ENCODE measurements at regions not wholly inside any gene's neighbourhood (a gene's known extent, or its start where the extent isn't known, plus 50 kb on each side); places are given as distances from the start of the nearest gene placed in this dataset.
A peak's percentile ranks its signal among the peaks of the same experiment; 100 is the strongest.

- Histone ChIP-seq H3K27ac (ENCODE audit: low read depth, low read length) (peak overlapping the region; percentile 35), H3K36me3 (ENCODE audit: control insufficient read depth, insufficient read depth, low read length) (no peaks in the 10 kb centered on the region), H3K9me3 (ENCODE audit: control insufficient read depth, insufficient read depth, low read length) (peaks cover 46% of the 10 kb centered on the region), H3K4me1 (ENCODE audit: control insufficient read depth, insufficient read depth, low read length) (no peaks in the 10 kb centered on the region), H3K9ac (ENCODE audit: low read depth, low read length) (no peak overlapping the region), H3K27me3 (ENCODE audit: control insufficient read depth, insufficient read depth, low read length) (no peaks in the 10 kb centered on the region), H3K4me3 (ENCODE audit: low read depth, low read length) (no peak overlapping the region)
Observed at GRCh38 chr3:96169111-96169766, 645.2 kb upstream of the EPHA6 start.

- Histone ChIP-seq H3K4me3 (ENCODE audit: low read depth, low read length) (no peak overlapping the region; the same call in 1 of the 2 replicates), H3K36me3 (ENCODE audit: control insufficient read depth, insufficient read depth, low read length) (no peaks in the 10 kb centered on the region), H3K4me1 (ENCODE audit: control insufficient read depth, insufficient read depth, low read length) (no peaks in the 10 kb centered on the region), H3K9me3 (ENCODE audit: control insufficient read depth, insufficient read depth, low read length) (peaks cover 59% of the 10 kb centered on the region), H3K27ac (ENCODE audit: low read depth, low read length) (no peak overlapping the region), H3K9ac (ENCODE audit: low read depth, low read length) (no peak overlapping the region), H3K27me3 (ENCODE audit: control insufficient read depth, insufficient read depth, low read length) (no peaks in the 10 kb centered on the region)
Observed at GRCh38 chr3:96172917-96173316, 641.5 kb upstream of the EPHA6 start.

- Histone ChIP-seq H3K36me3 (ENCODE audit: control insufficient read depth, insufficient read depth, low read length) (no peaks in the 10 kb centered on the region), H3K27me3 (ENCODE audit: control insufficient read depth, insufficient read depth, low read length) (no peaks in the 10 kb centered on the region), H3K4me3 (ENCODE audit: low read depth, low read length) (no peak overlapping the region), H3K9ac (ENCODE audit: low read depth, low read length) (no peak overlapping the region), H3K9me3 (ENCODE audit: control insufficient read depth, insufficient read depth, low read length) (peaks cover 36% of the 10 kb centered on the region), H3K27ac (ENCODE audit: low read depth, low read length) (no peak overlapping the region), H3K4me1 (ENCODE audit: control insufficient read depth, insufficient read depth, low read length) (no peaks in the 10 kb centered on the region)
Observed at GRCh38 chr3:96175500-96175899, 638.9 kb upstream of the EPHA6 start.

GRCh38 chr3:96182756-96183155 lies 631.6 kb upstream of the EPHA6 start:
- Histone ChIP-seq H3K9me3 (ENCODE audit: control insufficient read depth, insufficient read depth, low read length) (no peaks in the 10 kb centered on the region; the same call in 1 of the 2 replicates), H3K27ac (ENCODE audit: low read depth, low read length) (no peak overlapping the region), H3K9ac (ENCODE audit: low read depth, low read length) (no peak overlapping the region), H3K4me3 (ENCODE audit: low read depth, low read length) (no peak overlapping the region), H3K4me1 (ENCODE audit: control insufficient read depth, insufficient read depth, low read length) (no peaks in the 10 kb centered on the region), H3K27me3 (ENCODE audit: control insufficient read depth, insufficient read depth, low read length) (no peaks in the 10 kb centered on the region), H3K36me3 (ENCODE audit: control insufficient read depth, insufficient read depth, low read length) (no peaks in the 10 kb centered on the region)

GRCh38 chr3:96183871-96184270 lies 630.5 kb upstream of the EPHA6 start:
- Histone ChIP-seq H3K9me3 (ENCODE audit: control insufficient read depth, insufficient read depth, low read length) (peaks cover 1% of the 10 kb centered on the region), H3K27me3 (ENCODE audit: control insufficient read depth, insufficient read depth, low read length) (no peaks in the 10 kb centered on the region), H3K4me3 (ENCODE audit: low read depth, low read length) (no peak overlapping the region), H3K27ac (ENCODE audit: low read depth, low read length) (no peak overlapping the region), H3K36me3 (ENCODE audit: control insufficient read depth, insufficient read depth, low read length) (no peaks in the 10 kb centered on the region), H3K9ac (ENCODE audit: low read depth, low read length) (no peak overlapping the region), H3K4me1 (ENCODE audit: control insufficient read depth, insufficient read depth, low read length) (no peaks in the 10 kb centered on the region)

- no peaks in the 10 kb centered on the region for H3K27me3 ChIP-seq (ENCODE audit: control insufficient read depth, insufficient read depth, low read length)
- no peak overlapping the region for H3K9ac ChIP-seq (ENCODE audit: low read depth, low read length)
- H3K36me3 ChIP-seq (ENCODE audit: control insufficient read depth, insufficient read depth, low read length): no peaks in the 10 kb centered on the region
- H3K4me3 ChIP-seq (ENCODE audit: low read depth, low read length): no peak overlapping the region
- no peak overlapping the region for H3K27ac ChIP-seq (ENCODE audit: low read depth, low read length)
- H3K4me1 ChIP-seq (ENCODE audit: control insufficient read depth, insufficient read depth, low read length): no peaks in the 10 kb centered on the region
- peaks cover 14% of the 10 kb centered on the region for H3K9me3 ChIP-seq (ENCODE audit: control insufficient read depth, insufficient read depth, low read length)
Observed at GRCh38 chr3:96190024-96190616, 624.3 kb upstream of the EPHA6 start.

- Histone ChIP-seq H3K9me3 (ENCODE audit: control insufficient read depth, insufficient read depth, low read length) (peaks cover 14% of the 10 kb centered on the region), H3K27ac (ENCODE audit: low read depth, low read length) (no peak overlapping the region), H3K27me3 (ENCODE audit: control insufficient read depth, insufficient read depth, low read length) (no peaks in the 10 kb centered on the region), H3K9ac (ENCODE audit: low read depth, low read length) (no peak overlapping the region), H3K36me3 (ENCODE audit: control insufficient read depth, insufficient read depth, low read length) (no peaks in the 10 kb centered on the region), H3K4me1 (ENCODE audit: control insufficient read depth, insufficient read depth, low read length) (no peaks in the 10 kb centered on the region), H3K4me3 (ENCODE audit: low read depth, low read length) (no peak overlapping the region)
Observed at GRCh38 chr3:96192966-96193550, 621.3 kb upstream of the EPHA6 start.

- Histone ChIP-seq H3K9ac (ENCODE audit: low read depth, low read length) (no peak overlapping the region), H3K9me3 (ENCODE audit: control insufficient read depth, insufficient read depth, low read length) (no peaks in the 10 kb centered on the region), H3K36me3 (ENCODE audit: control insufficient read depth, insufficient read depth, low read length) (no peaks in the 10 kb centered on the region), H3K4me3 (ENCODE audit: low read depth, low read length) (no peak overlapping the region), H3K27ac (ENCODE audit: low read depth, low read length) (no peak overlapping the region), H3K27me3 (ENCODE audit: control insufficient read depth, insufficient read depth, low read length) (no peaks in the 10 kb centered on the region), H3K4me1 (ENCODE audit: control insufficient read depth, insufficient read depth, low read length) (no peaks in the 10 kb centered on the region)
Observed at GRCh38 chr3:96200897-96201296, 613.5 kb upstream of the EPHA6 start.

GRCh38 chr3:96201463-96201862 lies 612.9 kb upstream of the EPHA6 start:
- Histone ChIP-seq H3K4me3 (ENCODE audit: low read depth, low read length) (no peak overlapping the region), H3K27ac (ENCODE audit: low read depth, low read length) (no peak overlapping the region), H3K36me3 (ENCODE audit: control insufficient read depth, insufficient read depth, low read length) (no peaks in the 10 kb centered on the region), H3K9me3 (ENCODE audit: control insufficient read depth, insufficient read depth, low read length) (no peaks in the 10 kb centered on the region), H3K9ac (ENCODE audit: low read depth, low read length) (no peak overlapping the region), H3K27me3 (ENCODE audit: control insufficient read depth, insufficient read depth, low read length) (no peaks in the 10 kb centered on the region), H3K4me1 (ENCODE audit: control insufficient read depth, insufficient read depth, low read length) (no peaks in the 10 kb centered on the region)

GRCh38 chr3:96202181-96202580 lies 612.2 kb upstream of the EPHA6 start:
- no peak overlapping the region for H3K27ac ChIP-seq (ENCODE audit: low read depth, low read length)
- H3K4me1 ChIP-seq (ENCODE audit: control insufficient read depth, insufficient read depth, low read length): no peaks in the 10 kb centered on the region
- H3K9me3 ChIP-seq (ENCODE audit: control insufficient read depth, insufficient read depth, low read length): no peaks in the 10 kb centered on the region
- H3K36me3 ChIP-seq (ENCODE audit: control insufficient read depth, insufficient read depth, low read length): no peaks in the 10 kb centered on the region
- H3K9ac ChIP-seq (ENCODE audit: low read depth, low read length): no peak overlapping the region
- no peak overlapping the region for H3K4me3 ChIP-seq (ENCODE audit: low read depth, low read length)
- no peaks in the 10 kb centered on the region for H3K27me3 ChIP-seq (ENCODE audit: control insufficient read depth, insufficient read depth, low read length)

- Histone ChIP-seq H3K4me1 (ENCODE audit: control insufficient read depth, insufficient read depth, low read length) (no peaks in the 10 kb centered on the region), H3K9me3 (ENCODE audit: control insufficient read depth, insufficient read depth, low read length) (peaks cover 7% of the 10 kb centered on the region; the same call in 1 of the 2 replicates), H3K27ac (ENCODE audit: low read depth, low read length) (no peak overlapping the region), H3K36me3 (ENCODE audit: control insufficient read depth, insufficient read depth, low read length) (no peaks in the 10 kb centered on the region), H3K9ac (ENCODE audit: low read depth, low read length) (no peak overlapping the region), H3K4me3 (ENCODE audit: low read depth, low read length) (no peak overlapping the region), H3K27me3 (ENCODE audit: control insufficient read depth, insufficient read depth, low read length) (no peaks in the 10 kb centered on the region)
Observed at GRCh38 chr3:96209699-96210098, 604.7 kb upstream of the EPHA6 start.
